ENCODE measurements at regions not wholly inside any gene's neighbourhood (a gene's known extent, or its start where the extent isn't known, plus 50 kb on each side); places are given as distances from the start of the nearest gene placed in this dataset.

DNA sequence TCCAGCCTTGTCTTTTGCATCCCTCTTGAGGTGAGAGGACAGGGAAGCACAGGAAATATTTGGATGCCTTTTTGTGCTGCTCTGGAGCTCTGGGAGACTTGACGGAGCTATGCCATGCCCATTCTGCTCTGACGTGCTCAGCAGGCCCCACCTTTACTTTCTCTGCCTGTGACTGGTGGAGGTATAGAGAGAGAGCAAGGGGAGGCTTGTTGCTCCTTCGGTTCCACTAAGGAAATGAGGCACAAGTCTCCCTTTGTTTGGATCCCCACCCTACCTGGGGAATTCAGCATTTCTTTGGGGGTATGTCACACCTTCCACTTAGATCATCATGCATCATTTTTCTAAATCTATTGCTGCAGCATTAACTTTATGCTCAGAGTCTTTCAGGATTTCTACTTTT lies 121.8 kb upstream of the CNTLN start:
- Histone ChIP-seq H3K4ac (ENCODE audit: low read depth, low read length) (no peak overlapping the region), H3K23ac (ENCODE audit: low read depth, low read length) (no peak overlapping the region), H3K79me1 (ENCODE audit: low read depth in 1 of 2, low read length in 2 of 2) (no peaks in the 10 kb centered on the region), H3K4me2 (ENCODE audit: low read depth, low read length) (no peak overlapping the region), H2BK120ac (ENCODE audit: low read depth, low read length) (no peak overlapping the region), H3K4me3 (ENCODE audit: insufficient read depth, low read depth, low read length) (no peak overlapping the region), H4K5ac (ENCODE audit: low read depth, low read length) (no peak overlapping the region), H2AK9ac (replicated peaks; ENCODE audit: low read depth, low read length, poor library complexity) (no peak overlapping the region), H3K18ac (ENCODE audit: low read depth, low read length) (no peak overlapping the region), H3K56ac (ENCODE audit: extremely low read depth, insufficient read depth, low read length) (no peak overlapping the region), H2AK5ac (ENCODE audit: low read depth, low read length) (no peak overlapping the region), H3K9me3 (ENCODE audit: control insufficient read depth, insufficient read depth, low read length) (no peaks in the 10 kb centered on the region), H3K9ac (ENCODE audit: low read depth, low read length) (no peak overlapping the region), H3K14ac (replicated peaks; ENCODE audit: low read depth, low read length) (no peak overlapping the region), H3K4me1 (ENCODE audit: control insufficient read depth, insufficient read depth, low read length) (peaks cover under 1% of the 10 kb centered on the region; the same call in 1 of the 2 replicates), H2AFZ (replicated peaks; ENCODE audit: low read length, poor library complexity) (no peak overlapping the region), H2BK5ac (ENCODE audit: low read depth, low read length, poor library complexity, severe bottlenecking) (no peak overlapping the region), H4K91ac (ENCODE audit: insufficient read depth, low read depth, low read length) (no peak overlapping the region), H4K20me1 (ENCODE audit: insufficient read depth, low read length) (no peaks in the 10 kb centered on the region), H2BK15ac (ENCODE audit: low read depth, low read length) (no peak overlapping the region), H3K9me1 (ENCODE audit: insufficient read depth, low read length) (no peaks in the 10 kb centered on the region), H4K8ac (ENCODE audit: low read depth in 2 of 2, low read length in 2 of 2) (no peak overlapping the region), H3K36me3 (ENCODE audit: control insufficient read depth, insufficient read depth, low read length) (no peaks in the 10 kb centered on the region), H2BK20ac (ENCODE audit: low read depth, low read length) (no peak overlapping the region), H3K27ac (ENCODE audit: insufficient read depth, low read length) (no peak overlapping the region), H3K27me3 (ENCODE audit: control insufficient read depth, insufficient read depth, low read length) (no peaks in the 10 kb centered on the region)
- intact Hi-C loops (cut with micrococcal nuclease) (no loop called here), dilution Hi-C loops (cut with HindIII; ENCODE audit: low sequenced_read_pairs, unreplicated experiment) (no loop called here), in situ Hi-C loops (cut with MboI; ENCODE audit: low sequenced_read_pairs) (no loop called here)
- no peak for TF ChIP-seq RCOR1 (IDR thresholded peaks at IDR 0.05; ENCODE audit: insufficient replicate concordance, low read length)
- no peak for TF ChIP-seq CEBPB (IDR thresholded peaks at IDR 0.05; ENCODE audit: low read depth, low read length)
- TF ChIP-seq, protein P1, sequence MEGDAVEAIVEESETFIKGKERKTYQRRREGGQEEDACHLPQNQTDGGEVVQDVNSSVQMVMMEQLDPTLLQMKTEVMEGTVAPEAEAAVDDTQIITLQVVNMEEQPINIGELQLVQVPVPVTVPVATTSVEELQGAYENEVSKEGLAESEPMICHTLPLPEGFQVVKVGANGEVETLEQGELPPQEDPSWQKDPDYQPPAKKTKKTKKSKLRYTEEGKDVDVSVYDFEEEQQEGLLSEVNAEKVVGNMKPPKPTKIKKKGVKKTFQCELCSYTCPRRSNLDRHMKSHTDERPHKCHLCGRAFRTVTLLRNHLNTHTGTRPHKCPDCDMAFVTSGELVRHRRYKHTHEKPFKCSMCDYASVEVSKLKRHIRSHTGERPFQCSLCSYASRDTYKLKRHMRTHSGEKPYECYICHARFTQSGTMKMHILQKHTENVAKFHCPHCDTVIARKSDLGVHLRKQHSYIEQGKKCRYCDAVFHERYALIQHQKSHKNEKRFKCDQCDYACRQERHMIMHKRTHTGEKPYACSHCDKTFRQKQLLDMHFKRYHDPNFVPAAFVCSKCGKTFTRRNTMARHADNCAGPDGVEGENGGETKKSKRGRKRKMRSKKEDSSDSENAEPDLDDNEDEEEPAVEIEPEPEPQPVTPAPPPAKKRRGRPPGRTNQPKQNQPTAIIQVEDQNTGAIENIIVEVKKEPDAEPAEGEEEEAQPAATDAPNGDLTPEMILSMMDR (conservative IDR thresholded peaks at IDR 0.05; ENCODE audit: low read depth, low read length): no peak
- no peak for TF ChIP-seq MXI1 (IDR thresholded peaks at IDR 0.05; ENCODE audit: borderline replicate concordance, low read depth, low read length)
- no peak for TF ChIP-seq USF2 (IDR thresholded peaks at IDR 0.05; ENCODE audit: low read depth, low read length)
- no peak for TF ChIP-seq POLR2A (IDR thresholded peaks at IDR 0.05; ENCODE audit: low read depth, low read length)
- TF ChIP-seq SMC3 (IDR thresholded peaks at IDR 0.05; ENCODE audit: low read depth, low read length): no peak
- no peak for TF ChIP-seq FOS (IDR thresholded peaks at IDR 0.05; ENCODE audit: low read depth, low read length)
- no peak for TF ChIP-seq ELK1 (IDR thresholded peaks at IDR 0.05; ENCODE audit: borderline replicate concordance, low read depth, low read length)
- TF ChIP-seq NFE2L2 (IDR thresholded peaks at IDR 0.05; ENCODE audit: low read depth, low read length): no peak
- TF ChIP-seq MAZ (IDR thresholded peaks at IDR 0.05; ENCODE audit: borderline replicate concordance, low read depth, low read length): no peak
- TF ChIP-seq RAD21 (IDR thresholded peaks at IDR 0.05; ENCODE audit: low read length): no peak
- TF ChIP-seq RFX5 (IDR thresholded peaks at IDR 0.05; ENCODE audit: low read depth, low read length): no peak
- TF ChIP-seq CHD1 (IDR thresholded peaks at IDR 0.05; ENCODE audit: low read depth, low read length): no peak
- TF ChIP-seq BHLHE40 (IDR thresholded peaks at IDR 0.05; ENCODE audit: low read depth, low read length): no peak
- TF ChIP-seq MAFK (IDR thresholded peaks at IDR 0.05; ENCODE audit: low read depth, low read length): no peak
- DNase-seq (no peak), ATAC-seq (ENCODE audit: low read depth) (no peak)
- no CpG with 5 or more reads among the region's 3 CpGs for WGBS, 2 experiments (ENCODE audit: extremely low coverage in 2 of 2, insufficient read length in 1 of 2)
- ChIA-PET POLR2A (ENCODE audit: unreplicated experiment) (no interaction called here), CTCF (no interaction called here)
- BruUV-seq (replicated peaks): no TSS peak

Measured in IMR-90 (cell line).